ENCODE measurements at regions not wholly inside any gene's neighbourhood (a gene's known extent, or its start where the extent isn't known, plus 50 kb on each side); places are given as distances from the start of the nearest gene placed in this dataset.
"Not testable (repeated sequence)": the region's sequence is repeated elsewhere in the genome, so short reads cannot be mapped to it uniquely, and the experiment has no call there.

GRCh38 chr3:118239253-118239652, 795.4 kb downstream of the IGSF11 start:
- intact Hi-C loops (cut with DNase I; ENCODE audit: low total_unique reads): no loop called here
- 82 to 90% methylated on average over 3 to 5 of the region's 5 CpGs for WGBS, 2 donors (ENCODE audit: low coverage in 1 of 2)

GRCh38 chr3:118244761-118245160, 789.9 kb downstream of the IGSF11 start:
- in situ Hi-C loops (cut with MboI; ENCODE audit: low pct_ligation_motif_present in 1 of 4, low pct_unique_long_range_greater_than_20kb in 1 of 4, low sequenced_read_pairs in 3 of 4) (no loop called here), intact Hi-C loops (cut with DNase I; ENCODE audit: low total_unique reads) (no loop called here)
- no peaks in the 10 kb centered on the region for H3K36me3 ChIP-seq
- 56 to 63% methylated on average over 3 of the region's 3 CpGs for WGBS, 2 donors (ENCODE audit: low coverage in 1 of 2)
- DNase-seq: no peak
- H3K4me1 ChIP-seq: no peaks in the 10 kb centered on the region
- H3K27ac ChIP-seq: no peak overlapping the region
- no peaks in the 10 kb centered on the region for H3K9me3 ChIP-seq
- no peak overlapping the region for H3K4me3 ChIP-seq
- no peaks in the 10 kb centered on the region for H3K27me3 ChIP-seq
- TF ChIP-seq EP300 (IDR thresholded peaks at IDR 0.05; ENCODE audit: low read depth): no peak
- no peak for TF ChIP-seq POLR2AphosphoS5 (IDR thresholded peaks at IDR 0.05)

More at GRCh38 chr3:118239253-118239652, 795.4 kb downstream of the IGSF11 start:
- H3K27me3 ChIP-seq: no peaks in the 10 kb centered on the region
- no peaks in the 10 kb centered on the region for H3K9me3 ChIP-seq
- no peak for TF ChIP-seq POLR2A (IDR thresholded peaks at IDR 0.05)
- no peak for TF ChIP-seq CTCF (IDR thresholded peaks at IDR 0.05)
- TF ChIP-seq EP300 (IDR thresholded peaks at IDR 0.05; ENCODE audit: low read depth): no peak
- no peak for TF ChIP-seq POLR2AphosphoS5 (IDR thresholded peaks at IDR 0.05)
- H3K27ac ChIP-seq: no peak overlapping the region
- no peaks in the 10 kb centered on the region for H3K36me3 ChIP-seq
- no peaks in the 10 kb centered on the region for H3K4me1 ChIP-seq
- in situ Hi-C loops (cut with MboI; ENCODE audit: low pct_ligation_motif_present in 1 of 4, low pct_unique_long_range_greater_than_20kb in 1 of 4, low sequenced_read_pairs in 3 of 4): no loop called here
- no peak for DNase-seq
- no peak overlapping the region for H3K4me3 ChIP-seq

GRCh38 chr3:118245312-118245711, 789.3 kb downstream of the IGSF11 start:
- no peak for DNase-seq
- Histone ChIP-seq H3K4me1 (no peaks in the 10 kb centered on the region), H3K27me3 (no peaks in the 10 kb centered on the region), H3K4me3 (no peak overlapping the region), H3K36me3 (no peaks in the 10 kb centered on the region), H3K27ac (no peak overlapping the region), H3K9me3 (no peaks in the 10 kb centered on the region)
- intact Hi-C loops (cut with DNase I; ENCODE audit: low total_unique reads) (no loop called here), in situ Hi-C loops (cut with MboI; ENCODE audit: low pct_ligation_motif_present in 1 of 4, low pct_unique_long_range_greater_than_20kb in 1 of 4, low sequenced_read_pairs in 3 of 4) (no loop called here)
- TF ChIP-seq EP300 (IDR thresholded peaks at IDR 0.05; ENCODE audit: low read depth) (no peak), POLR2AphosphoS5 (IDR thresholded peaks at IDR 0.05) (no peak), POLR2A (IDR thresholded peaks at IDR 0.05) (no peak), CTCF (IDR thresholded peaks at IDR 0.05) (no peak)
- 77 to 87% methylated on average over 5 of the region's 5 CpGs for WGBS, 2 donors (ENCODE audit: low coverage in 1 of 2)

GRCh38 chr3:118258850-118259249, 775.8 kb downstream of the IGSF11 start:
- H3K27me3 ChIP-seq; H3K9me3 ChIP-seq; in situ Hi-C loops (cut with MboI; ENCODE audit: low pct_ligation_motif_present in 1 of 4, low pct_unique_long_range_greater_than_20kb in 1 of 4, low sequenced_read_pairs in 3 of 4); DNase-seq; H3K4me3 ChIP-seq; intact Hi-C loops (cut with DNase I; ENCODE audit: low total_unique reads); H3K36me3 ChIP-seq; H3K27ac ChIP-seq; H3K4me1 ChIP-seq: not testable (repeated sequence)
- 96% methylated on average over 1 of the region's 1 CpG; no CpG with 5 or more reads in 1 of the 2 donors for WGBS, 2 donors (ENCODE audit: low coverage in 1 of 2)

- in situ Hi-C loops (cut with MboI; ENCODE audit: low pct_ligation_motif_present in 1 of 4, low pct_unique_long_range_greater_than_20kb in 1 of 4, low sequenced_read_pairs in 3 of 4) (no loop called here), intact Hi-C loops (cut with DNase I; ENCODE audit: low total_unique reads) (no loop called here)
- Histone ChIP-seq H3K36me3 (no peaks in the 10 kb centered on the region), H3K4me3 (no peak overlapping the region), H3K27ac (no peak overlapping the region), H3K9me3 (no peaks in the 10 kb centered on the region), H3K4me1 (no peaks in the 10 kb centered on the region), H3K27me3 (no peaks in the 10 kb centered on the region)
- DNase-seq: no peak
- WGBS, 2 donors (ENCODE audit: low coverage in 1 of 2): 70 to 75% methylated on average over 5 of the region's 5 CpGs
- TF ChIP-seq EP300 (IDR thresholded peaks at IDR 0.05; ENCODE audit: low read depth) (no peak), POLR2A (IDR thresholded peaks at IDR 0.05) (no peak), CTCF (IDR thresholded peaks at IDR 0.05) (no peak), POLR2AphosphoS5 (IDR thresholded peaks at IDR 0.05) (no peak)
Measured at GRCh38 chr3:118262800-118263402, 771.7 kb downstream of the IGSF11 start.

Data from transverse colon (tissue), 4 donors.